Coronary artery (tissue), 2 donors: ENCODE measurements at regions not wholly inside any gene's neighbourhood (a gene's known extent, or its start where the extent isn't known, plus 50 kb on each side); places are given as distances from the start of the nearest gene placed in this dataset.
"Not testable (repeated sequence)": the region's sequence is repeated elsewhere in the genome, so short reads cannot be mapped to it uniquely, and the experiment has no call there.

Source experiments
- DNase-seq: peaks from one replicate; pipeline ENCODE4 v3.0.0-alpha.2; 2017; ENCODE audit warnings: low spot score
- H3K27ac ChIP-seq, 2 donors: fragments of 200-600 bp; sonication (generic); one replicate each; pipeline ENCODE4 v1.5.1; 2016 to 2019
- H3K4me3 ChIP-seq: fragments of 200-600 bp; sonication (generic); 2 replicates; pipeline ENCODE4 v1.5.1; 2016; ENCODE audit warnings: mild to moderate bottlenecking, moderate library complexity
- CTCF ChIP-seq: fragments of 200-600 bp; sonication (generic); IDR thresholded peaks from one replicate; pipeline ENCODE4 v1.5.1; 2019; ENCODE audit warnings: antibody characterized with exemption

- no peak for TF ChIP-seq CTCF
- H3K4me3 ChIP-seq: no peak overlapping the region
- no peak for DNase-seq
- no peak overlapping the region for H3K27ac ChIP-seq
Observed at GRCh38 chr4:127313767-127314166, 319.0 kb upstream of the INTU start.

GRCh38 chr4:127327491-127327890 lies 305.3 kb upstream of the INTU start:
- Histone ChIP-seq H3K4me3 (no peak overlapping the region), H3K27ac (no peak overlapping the region)
- DNase-seq: no peak
- TF ChIP-seq CTCF: no peak

GRCh38 chr4:127335073-127335620 lies 297.6 kb upstream of the INTU start:
- no peak overlapping the region for H3K27ac ChIP-seq
- DNase-seq: no peak
- TF ChIP-seq CTCF: no peak
- H3K4me3 ChIP-seq: no peak overlapping the region

GRCh38 chr4:127335732-127336131 lies 297.0 kb upstream of the INTU start:
- H3K27ac ChIP-seq: no peak overlapping the region
- no peak overlapping the region for H3K4me3 ChIP-seq
- DNase-seq: no peak
- no peak for TF ChIP-seq CTCF

- not testable (repeated sequence) for DNase-seq, H3K27ac ChIP-seq, H3K4me3 ChIP-seq
Observed at GRCh38 chr4:127343123-127343522, 289.6 kb upstream of the INTU start.

GRCh38 chr4:127344071-127344470 lies 288.7 kb upstream of the INTU start:
- DNase-seq: no peak
- no peak overlapping the region for H3K4me3 ChIP-seq
- TF ChIP-seq CTCF: no peak
- H3K27ac ChIP-seq: no peak overlapping the region

GRCh38 chr4:127347936-127348335 lies 284.8 kb upstream of the INTU start:
- TF ChIP-seq CTCF: no peak
- Histone ChIP-seq H3K4me3 (no peak overlapping the region), H3K27ac (no peak overlapping the region)
- DNase-seq: no peak
